ENCODE measurements at regions not wholly inside any gene's neighbourhood (a gene's known extent, or its start where the extent isn't known, plus 50 kb on each side); places are given as distances from the start of the nearest gene placed in this dataset.

- H2BK20ac ChIP-seq (ENCODE audit: low read length) = no peak overlapping the region
- no peak overlapping the region for H2BK15ac ChIP-seq (ENCODE audit: low read length)
- H4K8ac ChIP-seq (ENCODE audit: extremely low read depth, insufficient read depth, low read length) = no peak overlapping the region
- H3K23me2 ChIP-seq (ENCODE audit: low read depth, low read length) = no peaks in the 10 kb centered on the region
- peaks cover 0 to 3% (median 0%) of the 10 kb centered on the region in 4 experiments; a peak in 1 of 7 replicates for H3K4me1 ChIP-seq (replicated peaks in 1 of 4; ENCODE audit: control insufficient read depth in 3 of 4, insufficient read depth in 4 of 4, low read length in 3 of 4)
- H3K79me1 ChIP-seq (ENCODE audit: low read depth, low read length) = no peaks in the 10 kb centered on the region
- H3K9ac ChIP-seq (replicated peaks in 1 of 4; ENCODE audit: extremely low read depth in 1 of 4, low read depth in 3 of 4, low read length in 3 of 4) = no peak overlapping the region
- ChIA-PET CTCF (ENCODE audit: partially characterized antibody) (interaction anchor here (0.7 kb wide), 1 partner anchor 419 kb away, joined by 3 read pairs; no protein-coding TSS in a partner anchor), POLR2A (ENCODE audit: partially characterized antibody) (interaction anchor here (1.2 kb wide), 1 partner anchor 25 kb away, joined by 3 read pairs; no protein-coding TSS in a partner anchor)
- no peak overlapping the region for H3K56ac ChIP-seq (replicated peaks; ENCODE audit: insufficient read length, low read depth, low read length)
- H2BK120ac ChIP-seq (replicated peaks; ENCODE audit: low read depth, low read length) = no peak overlapping the region
- no peak overlapping the region for H3K4ac ChIP-seq (replicated peaks; ENCODE audit: insufficient read length, low read depth, low read length)
- H3K4me2 ChIP-seq (ENCODE audit: insufficient read depth in 1 of 2, low read depth in 2 of 2, low read length in 2 of 2) = no peak overlapping the region
- H4K20me1 ChIP-seq (replicated peaks in 1 of 2; ENCODE audit: control insufficient read depth in 1 of 2, insufficient read depth in 2 of 2, low read length in 2 of 2) = no peaks in the 10 kb centered on the region
- H3K27ac ChIP-seq (ENCODE audit: low read depth, low read length) = no peak overlapping the region
- H2BK12ac ChIP-seq (ENCODE audit: low read depth, low read length) = no peak overlapping the region
- no peaks in the 10 kb centered on the region for H3K36me3 ChIP-seq (ENCODE audit: control insufficient read depth in 2 of 4, insufficient read depth in 4 of 4, low read length in 3 of 4)
- H3K79me2 ChIP-seq (ENCODE audit: control insufficient read depth in 1 of 2, insufficient read depth in 2 of 2, low read length in 2 of 2) = no peaks in the 10 kb centered on the region
- H3K14ac ChIP-seq (ENCODE audit: insufficient read length) = no peak overlapping the region
- DNase-seq (ENCODE audit: low read depth in 1 of 2, low spot score in 2 of 2) (no peak), FAIRE-seq (no peak)
- no peak overlapping the region for H3K18ac ChIP-seq (ENCODE audit: extremely low read depth, low read length)
- no peak overlapping the region for H2BK5ac ChIP-seq (ENCODE audit: low read depth, low read length)
- WGBS, 2 experiments (ENCODE audit: extremely low coverage in 1 of 2, insufficient coverage in 1 of 2, insufficient read length in 1 of 2, insufficient replicate concordance in 2 of 2, low coverage in 1 of 2, low lambda C conversion rate in 2 of 2, missing lambda C conversion rate in 1 of 2) = 85% methylated on average over 6 of the region's 6 CpGs; no CpG with 5 or more reads in 1 of the 2 experiments
- 0 out of 4 replicates have a peak, but pooled peaks cover 0 to 2% of the 10 kb centered on the region in 2 experiments for H3K9me3 ChIP-seq (ENCODE audit: insufficient read depth in 2 of 2, low read depth in 1 of 2, low read length in 1 of 2)
- no peak overlapping the region for H4K5ac ChIP-seq (ENCODE audit: insufficient read length, low read depth, low read length)
- no peaks in the 10 kb centered on the region for H3K27me3 ChIP-seq (replicated peaks in 1 of 4; ENCODE audit: control insufficient read depth in 3 of 4, extremely low read depth in 1 of 4, insufficient read depth in 3 of 4, low read length in 3 of 4)
- no peak overlapping the region for H3K23ac ChIP-seq (ENCODE audit: insufficient read length)
- no peak overlapping the region for H4K91ac ChIP-seq (replicated peaks; ENCODE audit: insufficient read length, low read length)
- no peak overlapping the region for H2AK5ac ChIP-seq (ENCODE audit: low read depth, low read length)
- no peak overlapping the region for H3K4me3 ChIP-seq (ENCODE audit: extremely low read depth in 1 of 4, insufficient read depth in 2 of 4, low read depth in 3 of 4, low read length in 4 of 4)
- no peak overlapping the region for H2AFZ ChIP-seq (ENCODE audit: low read length)
- TF ChIP-seq EP300 (IDR thresholded peaks at IDR 0.05; ENCODE audit: borderline replicate concordance in 1 of 2, low read depth in 2 of 2, low read length in 2 of 2) (no peak), SRF (IDR thresholded peaks at IDR 0.05; ENCODE audit: low read depth, low read length) (no peak), SAP30 (IDR thresholded peaks at IDR 0.05; ENCODE audit: insufficient read depth, insufficient replicate concordance, low read length) (no peak), GABPA (IDR thresholded peaks at IDR 0.05; ENCODE audit: borderline replicate concordance, insufficient read depth, low read length) (no peak), SIN3A (conservative IDR thresholded peaks at IDR 0.05 in 1 of 2, IDR thresholded peaks at IDR 0.05 in 1 of 2; ENCODE audit: low read depth in 1 of 2, low read length in 2 of 2) (no peak), FOSL1 (IDR thresholded peaks at IDR 0.05; ENCODE audit: insufficient read depth, low read depth, low read length) (no peak), RBBP5 (IDR thresholded peaks at IDR 0.05; ENCODE audit: borderline replicate concordance, low read depth, low read length) (no peak), EGR1 (IDR thresholded peaks at IDR 0.05; ENCODE audit: borderline replicate concordance, low read depth, low read length) (no peak), SUZ12 (IDR thresholded peaks at IDR 0.05; ENCODE audit: low read length) (no peak), BRCA1 (IDR thresholded peaks at IDR 0.05; ENCODE audit: low read depth, low read length) (no peak), TAF7 (optimal IDR thresholded peaks at IDR 0.05; ENCODE audit: borderline replicate concordance, low read depth, low read length) (no peak), KDM4A (IDR thresholded peaks at IDR 0.05; ENCODE audit: low read depth, low read length, severe bottlenecking) (no peak)
Observed at GRCh38 chr9:26034786-26035185, 356.5 kb upstream of the TUSC1 start.
